DMS 273 treated with DMSO at 0.1 percent for 48 hours (cell line): ENCODE measurements at regions not wholly inside any gene's neighbourhood (a gene's known extent, or its start where the extent isn't known, plus 50 kb on each side); places are given as distances from the start of the nearest gene placed in this dataset.
"Not testable (repeated sequence)": the region's sequence is repeated elsewhere in the genome, so short reads cannot be mapped to it uniquely, and the experiment has no call there.

Experiments used
- DNase-seq: peaks from one replicate; lab custom pipeline; 2025; lab: John Stamatoyannopoulos, UW

DNA sequence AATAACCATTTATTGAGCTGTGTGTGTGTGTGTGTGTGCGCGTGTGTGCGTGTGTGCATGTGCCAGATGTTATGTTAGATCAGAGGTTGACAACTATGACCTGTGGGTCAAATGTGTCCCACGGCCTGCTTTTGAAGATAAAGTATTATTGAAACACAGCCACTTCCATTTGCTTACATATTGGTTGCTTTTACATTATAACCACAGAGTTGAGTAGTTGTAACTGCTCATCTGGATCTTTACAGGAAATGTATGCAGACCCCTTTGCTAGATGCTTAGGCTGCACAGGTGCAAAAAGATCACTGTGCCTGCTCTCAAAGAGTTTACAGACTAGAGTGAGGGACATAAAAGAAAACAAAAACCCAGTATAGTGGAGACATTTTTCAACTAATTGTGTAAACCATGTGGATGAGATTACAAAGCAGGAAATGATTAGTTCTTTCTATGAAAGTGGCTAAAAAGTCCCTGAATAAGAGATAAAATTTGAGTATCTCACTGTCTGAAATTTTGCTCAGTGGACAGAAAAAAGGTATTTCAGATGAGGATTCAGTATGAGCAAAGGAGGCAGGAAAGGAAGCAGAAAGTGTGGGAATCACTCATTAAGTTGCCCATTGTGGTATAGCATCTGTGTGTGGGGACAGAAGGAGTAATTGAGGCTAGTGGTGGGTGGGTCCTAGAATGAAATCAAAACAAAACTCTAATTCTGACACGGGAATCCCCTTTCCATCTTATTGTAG, 188.4 kb downstream of the PAH start:
- no peak for DNase-seq

DNA sequence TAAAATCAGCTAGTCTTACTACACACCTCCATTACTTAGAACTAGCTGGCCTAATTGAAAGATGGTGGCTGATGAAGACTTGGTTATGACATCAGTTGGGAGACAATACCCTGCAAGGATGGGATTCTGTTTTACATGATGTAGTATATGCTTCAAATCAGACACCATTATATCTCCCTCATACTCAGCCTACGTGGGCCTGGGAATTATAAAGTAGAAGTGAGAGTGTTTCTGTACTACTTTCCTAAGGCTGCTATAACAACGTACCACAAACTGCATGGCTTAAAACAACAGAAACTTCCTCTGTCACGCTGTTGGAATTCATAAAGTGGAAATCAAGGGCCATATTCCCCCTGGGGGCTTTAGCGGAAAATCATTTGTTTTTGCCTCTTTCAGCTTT, 190.4 kb downstream of the PAH start:
- DNase-seq: no peak

DNA sequence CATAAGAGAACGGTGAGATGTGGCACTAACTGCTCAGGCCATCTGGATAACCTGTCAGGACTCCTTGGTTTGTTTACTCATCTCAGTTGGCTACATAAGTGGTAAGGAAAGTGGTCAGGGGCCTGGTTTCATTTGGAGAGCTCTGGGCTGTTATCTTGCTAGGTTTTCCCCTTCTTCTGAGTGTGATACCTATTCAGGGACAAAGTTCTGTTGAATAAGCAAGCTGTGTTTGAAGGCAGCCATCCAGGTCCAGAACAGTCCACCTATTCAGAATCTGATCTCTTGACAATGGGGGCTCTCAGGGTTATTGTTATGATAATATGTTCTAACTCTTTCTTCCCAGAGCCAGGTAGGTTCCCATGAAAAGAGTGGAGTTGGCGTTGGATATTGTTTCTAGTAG, 194.9 kb downstream of the PAH start:
- DNase-seq: no peak

DNA sequence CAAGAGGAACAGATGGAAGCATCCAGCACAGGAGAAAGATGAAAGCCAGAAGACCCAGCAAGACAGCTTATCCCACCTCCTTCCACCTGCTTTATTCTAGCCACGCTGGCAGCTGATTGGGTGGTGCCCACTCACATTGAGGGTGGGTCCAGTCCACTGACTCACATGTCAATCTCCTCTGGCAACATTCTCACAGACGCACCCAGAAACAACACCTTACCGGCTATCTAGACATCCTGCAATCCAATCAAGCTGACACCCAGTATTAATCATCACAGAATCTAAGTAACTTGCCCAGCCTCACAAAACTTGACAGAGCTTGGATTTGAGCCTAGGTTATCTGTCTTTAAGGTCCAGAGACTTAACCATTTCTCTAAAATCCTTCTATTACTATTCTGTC, 208.9 kb downstream of the PAH start:
- no peak for DNase-seq

DNA sequence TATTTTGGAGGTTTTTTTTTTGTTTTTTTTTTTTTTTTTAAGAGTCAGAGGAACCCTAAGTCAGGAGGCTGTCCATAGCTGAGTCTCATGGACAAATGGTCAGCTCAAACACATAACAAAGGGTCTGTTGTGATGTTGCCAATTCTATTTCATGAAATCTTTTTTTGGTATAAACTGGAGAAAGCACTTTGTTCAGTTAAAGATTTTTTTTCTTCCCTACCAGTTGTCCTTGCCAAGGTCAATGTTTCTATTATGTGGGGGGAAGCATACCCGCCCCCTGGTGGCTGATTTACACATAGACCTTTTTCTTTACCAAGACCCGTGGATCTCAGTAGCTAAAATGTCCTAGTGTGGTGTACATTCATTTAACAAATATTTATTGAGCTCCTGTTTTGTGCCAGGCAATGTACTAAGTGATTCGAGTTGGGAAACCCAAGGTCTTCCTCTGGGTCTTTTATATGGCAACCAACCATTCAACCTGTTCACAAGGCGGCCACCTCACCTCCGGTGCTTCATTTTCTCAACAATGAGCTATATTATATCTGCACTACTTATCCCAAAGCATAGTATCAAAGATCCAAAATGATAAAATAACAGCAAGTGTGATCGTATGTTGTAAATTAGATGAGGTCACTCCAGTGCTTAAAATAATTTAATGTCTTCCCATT, 214.5 kb downstream of the PAH start:
- DNase-seq: peak; percentile 2

DNA sequence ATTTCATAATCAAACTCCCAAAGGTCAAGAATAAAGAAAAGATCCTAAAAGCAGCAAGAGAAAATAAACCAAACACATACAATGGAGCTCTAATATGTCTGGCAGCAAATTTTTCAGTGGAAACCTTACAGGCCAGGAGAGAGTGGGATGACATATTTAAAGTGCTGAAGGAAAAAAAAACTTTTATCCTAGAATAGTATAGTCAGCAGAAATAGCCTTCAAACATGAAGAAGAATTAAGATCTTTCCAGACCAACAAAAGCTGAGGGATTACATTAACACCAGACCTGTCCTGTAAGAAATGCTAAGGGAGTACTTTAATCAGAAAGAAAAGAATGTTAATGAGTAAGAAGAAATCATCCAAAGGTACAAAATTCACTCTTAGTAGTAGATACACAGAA, 215.7 kb upstream of the IGF1 start:
- DNase-seq: no peak

DNA sequence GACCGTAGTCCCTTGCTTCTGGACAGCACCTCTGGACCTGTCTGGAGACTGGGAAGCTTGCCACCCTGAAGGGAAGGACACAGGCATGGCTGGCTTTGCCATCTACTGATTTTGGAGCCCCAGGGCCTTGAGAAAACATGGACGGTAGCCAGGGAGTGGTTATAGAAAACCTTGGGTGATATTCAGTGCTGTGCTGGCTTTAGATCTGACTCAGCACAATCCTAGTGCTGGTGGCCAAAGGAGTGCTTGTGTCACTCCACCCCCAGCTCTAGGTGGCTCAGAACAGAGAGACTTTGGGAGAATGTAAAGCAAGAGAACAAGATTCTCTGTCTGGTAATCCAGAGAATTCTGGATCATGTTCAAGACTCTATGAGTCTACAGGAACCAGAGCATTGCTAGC, 214.5 kb upstream of the IGF1 start:
- no peak for DNase-seq

DNA sequence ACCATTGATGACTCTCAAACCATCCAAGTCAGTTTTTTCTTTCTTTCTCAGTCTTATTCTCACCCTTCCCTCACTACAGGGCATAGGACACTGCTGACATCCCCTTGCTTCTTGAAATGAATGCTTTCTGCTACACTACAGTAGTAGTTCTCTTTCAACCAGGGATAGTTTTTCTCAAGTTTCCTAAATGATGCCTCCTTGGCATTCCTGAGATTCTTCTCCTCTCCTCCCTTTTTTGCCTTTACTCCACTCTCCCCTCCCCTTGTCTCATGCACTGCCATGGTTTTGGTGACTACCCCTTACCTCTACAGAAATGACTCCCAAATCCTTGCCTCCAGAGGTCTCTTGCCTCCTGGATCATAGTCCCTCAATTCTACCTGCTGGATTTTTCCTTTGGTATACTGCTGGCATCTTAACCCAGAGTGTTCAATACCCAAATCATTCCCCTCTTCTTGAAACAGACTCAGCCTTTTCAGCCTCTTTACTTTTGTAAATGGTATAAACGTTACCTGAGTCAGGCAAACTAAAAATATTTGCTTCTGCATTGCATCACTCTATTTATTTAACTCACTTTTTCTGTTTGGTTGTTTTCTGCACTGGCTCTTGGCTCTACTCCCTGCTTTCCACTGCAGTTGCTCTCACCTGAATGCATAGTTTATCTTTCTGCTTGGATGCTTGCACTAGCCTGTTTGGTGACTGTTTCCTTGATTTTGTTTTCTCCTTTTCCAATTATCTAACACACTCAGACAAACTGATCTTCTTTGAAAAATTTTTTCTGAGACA, 211.6 kb upstream of the IGF1 start:
- DNase-seq: no peak

DNA sequence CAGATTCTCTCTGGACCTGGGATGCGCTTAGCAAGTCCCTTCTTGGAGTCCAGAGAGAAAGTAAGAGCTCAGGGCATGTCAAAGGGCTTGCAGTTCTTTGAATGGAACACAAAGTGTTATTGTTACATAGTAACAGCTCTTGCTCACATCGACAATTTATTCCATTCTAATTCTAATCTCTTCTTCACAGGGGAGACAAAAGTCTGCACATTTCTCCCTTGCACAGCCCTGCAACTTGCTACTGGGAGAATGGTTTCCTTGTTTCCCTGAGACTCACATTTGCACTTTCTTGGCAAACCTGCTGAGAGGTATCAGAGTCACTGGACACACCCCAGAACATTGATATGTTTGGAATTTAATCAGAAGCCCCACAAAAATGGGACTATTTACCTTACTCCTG, 209.9 kb upstream of the IGF1 start:
- no peak for DNase-seq

DNA sequence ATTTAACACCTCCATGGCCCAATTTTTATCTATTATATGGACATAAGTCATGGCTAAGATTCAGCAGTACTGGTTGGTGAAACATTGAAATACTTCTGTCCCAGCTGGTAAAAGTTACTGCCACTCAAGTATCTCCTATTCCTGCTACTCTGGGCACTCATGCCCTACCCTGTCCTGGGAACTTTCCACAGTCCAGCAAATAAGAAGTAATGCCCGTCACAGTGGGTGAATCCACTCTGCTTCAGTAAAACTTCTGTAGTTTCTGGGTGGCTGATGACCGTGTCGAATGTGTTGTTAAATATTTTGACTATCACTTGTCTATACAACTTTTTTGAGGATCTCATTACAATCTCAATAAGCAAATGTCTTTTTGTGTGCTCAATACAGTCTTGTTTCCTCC, 209.3 kb upstream of the IGF1 start:
- no peak for DNase-seq

DNA sequence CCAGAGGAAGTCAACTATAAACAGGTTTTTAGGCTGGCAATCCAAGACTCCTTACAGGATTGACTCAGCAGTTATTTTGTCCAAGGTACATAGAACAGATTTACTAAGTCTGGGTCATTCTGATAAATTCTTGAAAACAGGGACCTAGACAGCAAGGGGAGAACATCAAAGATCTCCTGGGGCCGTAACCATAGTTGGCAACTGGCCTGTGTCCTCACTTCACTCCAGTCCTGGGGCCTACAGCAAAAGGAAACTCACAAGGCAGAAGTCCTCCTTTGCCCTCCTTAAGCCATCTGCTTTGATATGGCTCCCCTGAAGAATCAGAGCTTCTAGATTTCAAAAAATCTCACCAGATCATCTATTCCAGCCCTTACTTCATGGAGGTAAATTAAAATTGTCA, 207.2 kb upstream of the IGF1 start:
- no peak for DNase-seq

DNA sequence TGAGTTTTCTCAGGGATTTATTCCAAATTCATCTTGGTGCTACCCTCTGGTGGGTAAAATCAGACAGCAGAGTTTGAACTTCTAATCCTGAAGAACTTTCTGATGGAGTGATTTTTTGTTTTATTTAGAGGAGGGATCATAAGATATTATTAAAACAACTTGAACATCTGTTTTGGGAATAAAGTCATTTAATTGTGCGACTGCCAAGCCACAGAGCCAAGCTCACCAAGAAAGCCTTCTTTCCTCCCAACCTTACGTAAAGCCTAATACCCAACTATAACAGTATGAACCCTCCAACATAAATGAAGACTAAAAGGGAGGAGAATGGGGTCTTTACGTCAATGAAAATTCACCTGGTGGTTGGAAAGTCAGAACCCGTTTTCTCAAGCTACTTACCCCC, 205.5 kb upstream of the IGF1 start:
- no peak for DNase-seq

DNA sequence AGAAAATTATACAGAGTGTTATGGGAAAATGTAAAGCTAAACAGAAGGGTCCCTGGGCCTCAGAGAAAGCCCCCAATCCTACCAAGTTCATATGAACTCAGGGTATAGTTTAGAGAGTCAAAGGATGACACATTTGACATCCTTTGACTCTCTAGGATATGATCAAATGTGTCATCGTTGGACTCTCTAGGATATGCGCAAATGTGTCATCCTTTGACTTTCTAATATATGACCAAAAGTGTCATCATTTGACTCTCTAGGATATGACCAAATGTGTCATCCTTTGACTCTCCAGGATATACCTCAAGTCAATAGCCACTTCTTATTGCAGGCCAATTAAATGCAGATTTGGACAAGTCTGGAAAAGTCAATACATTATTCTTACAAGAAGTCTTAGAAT, 204.8 kb upstream of the IGF1 start:
- DNase-seq: no peak

DNA sequence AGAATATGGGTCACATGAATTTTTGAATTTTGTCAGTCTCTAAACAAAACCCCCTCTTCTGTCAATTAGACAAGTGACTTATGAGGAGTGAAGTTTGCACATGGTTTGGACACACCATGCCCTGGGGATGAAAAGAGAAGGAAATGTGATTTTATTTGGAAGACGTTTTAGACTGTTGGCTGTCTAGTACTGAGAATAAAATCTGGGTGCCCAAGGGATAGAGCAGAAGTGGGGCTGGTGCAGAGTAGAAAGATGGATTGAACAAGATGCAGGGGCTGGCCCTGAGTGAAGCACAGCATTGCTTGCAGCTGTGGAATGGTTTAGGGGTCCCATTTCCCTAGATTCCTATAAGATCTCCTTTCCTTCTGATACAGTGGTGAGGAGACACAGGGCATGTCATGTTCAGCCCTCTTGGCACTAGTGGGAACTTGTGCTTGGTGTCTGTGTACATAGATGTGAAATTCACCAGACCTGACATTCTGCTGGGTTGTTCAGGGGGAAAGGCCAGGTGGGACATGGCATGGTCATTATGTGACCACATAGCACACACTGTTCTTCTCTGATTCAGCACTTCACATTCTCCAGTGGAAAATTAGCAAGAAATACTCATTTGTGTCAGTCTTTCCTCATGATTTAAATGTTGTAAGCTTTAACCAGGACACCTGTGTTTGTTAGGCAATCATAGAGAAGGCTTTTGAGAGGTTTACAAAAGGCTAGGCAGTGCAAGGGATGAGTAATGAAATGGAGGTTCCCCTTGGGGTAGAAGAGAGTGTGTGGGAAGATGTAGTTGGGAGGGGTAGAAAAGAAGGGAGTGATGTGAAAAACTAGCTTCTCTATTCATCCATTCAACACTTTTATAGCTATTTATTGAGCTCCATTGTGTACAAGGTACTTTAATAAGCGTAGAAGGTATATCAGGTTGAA, 202.3 kb upstream of the IGF1 start:
- DNase-seq: no peak

DNA sequence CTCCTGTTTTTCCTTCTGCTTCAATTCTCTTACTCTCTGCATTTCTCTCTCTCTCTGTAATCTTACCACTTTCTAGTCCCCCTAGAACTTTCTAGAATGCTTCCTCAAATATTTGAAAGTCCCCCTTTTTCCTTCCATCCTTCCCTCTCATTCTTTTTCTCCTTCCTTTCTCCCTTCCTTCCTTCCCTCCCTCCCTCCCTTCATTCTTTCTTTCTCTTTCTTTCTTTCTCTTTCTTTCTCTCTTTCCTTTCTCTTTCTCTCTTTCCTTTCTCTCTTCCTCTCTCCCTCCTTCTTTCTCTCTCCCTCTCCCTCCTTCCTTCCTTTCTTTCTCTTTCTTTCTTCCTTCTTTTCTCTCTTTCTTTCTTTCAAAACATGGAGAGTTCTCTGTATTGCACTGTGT, 201.4 kb upstream of the IGF1 start:
- DNase-seq: no peak

DNA sequence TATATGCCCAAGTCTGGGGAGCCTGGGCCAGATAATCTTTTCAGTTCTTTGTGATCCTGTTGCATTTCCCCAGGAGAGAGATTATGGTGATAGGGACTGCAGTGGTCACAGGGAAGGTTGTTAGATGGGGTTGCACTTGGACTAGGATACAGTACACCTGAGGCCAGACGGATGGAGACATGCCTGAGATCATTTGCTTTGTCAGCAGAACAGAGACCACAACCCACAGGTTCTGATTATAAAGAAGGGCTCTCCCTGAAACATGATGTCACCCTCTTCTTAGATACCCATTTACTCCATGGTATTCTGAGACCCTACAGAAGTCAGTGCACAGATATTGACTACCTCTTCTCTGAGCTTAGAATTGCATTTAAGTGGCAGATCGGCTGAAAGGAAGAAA, 200.9 kb upstream of the IGF1 start:
- no peak for DNase-seq

DNA sequence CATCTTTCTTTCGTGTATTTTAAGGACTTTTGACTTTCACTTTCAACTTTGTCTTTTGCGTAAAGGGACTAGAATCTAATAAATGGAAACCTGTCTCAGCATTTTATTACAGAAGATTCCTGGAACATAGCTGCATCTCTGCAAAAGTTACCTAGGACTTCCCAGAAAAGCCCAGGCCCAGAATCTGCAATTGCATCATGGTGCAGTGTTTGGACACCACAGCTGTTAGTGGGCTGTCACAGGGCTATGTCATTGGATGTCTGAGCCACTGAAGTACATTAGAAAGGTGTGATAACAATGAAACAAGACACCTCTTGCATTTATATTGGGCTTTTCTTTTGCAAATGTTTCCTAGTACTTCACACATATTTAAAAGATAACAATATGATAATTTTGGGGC, 199.9 kb upstream of the IGF1 start:
- no peak for DNase-seq

DNA sequence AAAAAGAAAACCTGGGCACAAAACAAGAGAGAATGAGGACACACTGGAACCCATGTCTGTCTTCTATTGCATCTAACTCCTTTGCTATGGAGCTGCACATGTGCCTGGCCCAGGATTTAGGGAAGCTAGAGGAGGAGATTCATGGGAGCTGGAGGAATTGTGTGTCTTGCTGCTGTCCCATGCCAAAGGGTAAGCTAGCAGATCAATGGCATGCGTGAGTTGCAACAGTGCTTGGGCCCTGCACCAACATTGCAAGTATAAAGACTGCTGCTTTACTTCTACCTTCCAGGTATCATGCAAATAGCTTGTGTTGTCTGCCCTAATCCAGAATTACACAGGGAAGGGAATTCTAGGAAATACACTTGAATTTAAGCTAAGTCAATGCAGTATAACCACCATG, 196.4 kb upstream of the IGF1 start:
- DNase-seq: no peak

DNA sequence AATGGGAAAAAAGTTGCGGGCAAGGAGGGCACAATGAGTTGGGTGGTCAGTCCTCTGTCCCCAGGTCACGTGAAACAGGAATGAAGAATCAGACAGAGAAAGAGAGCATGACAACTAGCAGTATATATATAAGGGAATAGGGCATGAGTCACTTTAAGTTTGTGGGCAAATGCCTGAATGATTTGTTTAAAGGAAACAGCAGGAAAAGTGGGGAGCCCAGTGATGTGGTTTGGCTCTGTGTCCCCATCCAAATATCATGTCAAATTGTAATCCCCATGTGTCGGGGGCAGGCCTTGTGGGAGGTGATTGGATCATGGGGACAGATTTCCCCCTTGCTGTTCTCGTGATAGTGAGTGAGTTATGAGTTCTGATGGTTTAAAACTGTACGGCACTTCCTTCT, 195.3 kb upstream of the IGF1 start:
- DNase-seq: no peak

DNA sequence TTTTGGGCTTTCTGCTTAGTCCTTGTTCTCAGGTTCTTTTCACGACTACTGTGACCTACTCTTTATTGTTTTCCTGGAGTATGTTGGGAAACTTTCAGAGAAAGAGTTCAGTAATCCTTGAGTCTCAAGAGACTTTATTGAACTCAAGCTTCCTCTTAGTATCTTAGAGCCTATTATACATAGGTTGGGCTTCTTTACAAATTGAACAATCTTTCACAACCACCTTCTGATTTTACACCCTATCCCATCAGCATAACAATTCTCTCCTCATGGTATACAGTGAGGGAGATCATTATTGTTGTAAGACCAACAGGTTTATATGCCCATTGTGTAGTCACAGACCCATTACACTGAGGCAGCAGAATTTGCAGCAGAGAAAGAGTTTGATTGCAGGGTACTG, 193.2 kb upstream of the IGF1 start:
- DNase-seq: no peak

DNA sequence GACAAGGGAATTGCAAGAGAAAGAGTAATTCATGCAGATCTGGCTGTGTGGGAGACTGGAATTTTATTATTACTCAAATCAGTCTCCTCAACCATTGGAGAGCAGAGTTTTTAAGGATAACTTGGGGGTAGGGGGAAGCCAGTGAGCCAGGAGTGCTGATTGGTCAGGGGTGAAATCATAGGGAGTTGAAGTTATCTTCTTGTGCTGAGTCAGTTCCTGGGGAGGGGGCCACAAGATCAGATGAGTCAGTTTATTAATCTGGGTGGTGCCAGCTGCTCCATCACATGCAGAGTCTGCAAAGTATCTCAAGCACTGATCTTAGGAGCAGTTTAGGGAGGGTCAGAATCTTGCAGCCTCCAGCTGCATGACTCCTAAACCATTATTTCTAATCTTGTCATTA, 191.8 kb upstream of the IGF1 start:
- not testable (repeated sequence) for DNase-seq

DNA sequence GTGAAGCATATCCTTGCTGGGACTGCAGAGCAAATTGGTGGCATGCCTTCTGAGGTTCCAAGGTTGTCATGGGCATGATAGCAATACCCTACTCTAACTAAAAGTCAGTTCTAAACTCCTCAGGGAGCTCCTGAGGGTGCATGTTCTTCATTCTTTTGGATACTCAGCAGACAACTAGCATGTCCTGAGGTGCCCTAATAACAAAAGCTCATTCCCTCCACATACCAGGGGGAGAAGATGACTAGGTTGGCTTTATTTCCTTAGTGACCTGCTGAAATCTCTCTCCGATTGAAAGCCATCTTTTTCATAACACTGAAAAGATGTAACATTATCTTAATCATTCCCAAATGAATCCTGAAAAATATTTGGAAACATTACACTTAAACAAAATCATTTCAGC, 188.7 kb upstream of the IGF1 start:
- DNase-seq: no peak
